ENCODE measurements at regions not wholly inside any gene's neighbourhood (a gene's known extent, or its start where the extent isn't known, plus 50 kb on each side); places are given as distances from the start of the nearest gene placed in this dataset.

DNA sequence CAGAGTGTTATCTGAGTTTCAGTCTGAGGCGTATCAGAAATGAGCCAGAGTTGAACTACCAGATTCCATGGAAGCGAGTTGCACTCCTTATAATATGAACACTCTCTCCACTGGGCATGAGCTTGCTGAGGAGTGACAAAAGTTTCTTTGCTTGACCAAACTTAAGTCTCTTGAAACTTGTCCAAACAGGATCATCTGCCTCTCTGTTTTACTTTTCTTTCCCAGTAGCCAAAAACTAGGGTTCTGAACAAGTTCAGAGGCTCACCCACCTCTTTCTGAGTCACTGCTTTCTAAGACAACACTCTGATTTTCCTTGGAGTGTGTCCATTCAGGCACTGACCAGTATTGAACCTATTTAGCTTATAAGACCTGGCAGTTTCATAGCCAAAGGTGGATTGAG lies 233.2 kb upstream of the TCF4 start:
- DNase-seq: peak; percentile 32

DNA sequence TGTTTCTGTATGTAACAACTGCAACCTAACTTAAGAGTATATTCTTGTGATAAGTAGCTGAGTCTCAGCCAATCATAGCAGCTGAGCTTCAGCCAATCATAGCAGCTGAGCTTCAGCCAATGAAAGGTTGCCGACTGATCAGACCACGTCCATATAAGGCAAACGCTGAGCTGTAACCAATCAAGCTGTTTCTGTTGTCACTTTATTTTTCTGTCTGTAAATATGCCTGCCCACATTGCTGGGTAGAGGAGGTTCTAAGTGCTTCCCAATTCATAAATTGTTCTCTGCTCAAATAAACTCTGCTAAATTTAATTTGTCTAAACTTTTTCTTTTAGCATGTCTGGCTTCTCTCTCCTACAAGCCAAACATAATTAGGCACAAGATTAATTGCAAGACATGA lies 231.5 kb upstream of the TCF4 start:
- DNase-seq: no peak

DNA sequence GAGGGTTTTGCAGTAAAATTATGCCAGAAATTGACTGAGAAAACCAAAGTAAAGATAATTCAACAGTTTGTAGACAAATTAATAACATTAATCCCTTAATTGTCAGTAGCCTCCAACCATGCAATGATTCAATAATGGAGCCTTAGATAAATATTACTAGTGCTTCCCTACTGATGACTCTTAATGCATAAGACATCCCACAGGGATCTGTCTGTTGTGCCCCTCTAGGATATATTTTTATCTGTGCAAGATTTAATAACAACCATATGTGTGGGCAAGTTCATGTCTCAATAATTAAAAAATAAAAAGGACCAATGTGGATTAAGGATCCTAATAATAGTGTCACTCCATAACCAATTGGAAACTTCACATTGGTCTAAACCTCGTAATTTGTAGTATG lies 230.3 kb upstream of the TCF4 start:
- DNase-seq: no peak

DNA sequence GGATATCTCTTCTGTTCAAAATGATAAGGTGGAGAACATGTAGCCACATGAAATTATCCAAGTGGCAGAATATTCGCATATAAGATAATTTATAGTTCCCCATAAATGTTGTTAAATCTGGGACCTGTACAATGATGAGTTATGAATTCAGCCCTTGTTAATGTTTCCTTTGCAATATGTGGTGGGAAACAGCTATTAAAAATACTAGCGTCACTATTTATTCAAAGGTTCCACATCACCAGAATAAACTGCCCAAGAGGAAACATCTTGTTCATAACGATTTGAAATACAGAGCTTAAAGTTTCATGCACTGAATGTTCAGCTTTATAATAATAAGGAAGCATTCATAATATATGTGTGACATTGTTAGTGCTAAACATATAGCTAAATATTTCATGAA lies 223.9 kb upstream of the TCF4 start:
- DNase-seq: no peak

DNA sequence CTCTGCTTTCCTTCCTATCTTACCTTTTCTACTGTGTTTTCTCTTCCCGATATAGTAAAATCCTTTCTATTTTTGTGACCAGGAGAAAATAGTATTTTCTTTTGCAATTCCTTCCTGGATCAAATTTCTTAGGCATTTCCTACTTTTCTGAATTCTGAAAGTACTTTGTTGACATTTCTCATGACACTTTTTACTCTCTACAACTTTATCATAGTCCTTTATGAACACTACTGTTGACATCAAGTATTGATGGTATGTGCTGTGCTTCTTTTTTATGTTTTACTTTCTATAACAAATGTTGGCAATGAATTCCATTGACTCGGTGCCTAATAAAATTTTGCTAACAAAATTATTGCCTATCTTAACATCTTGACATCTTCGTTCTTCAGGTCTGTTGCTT lies 217.7 kb upstream of the TCF4 start:
- DNase-seq: no peak

DNA sequence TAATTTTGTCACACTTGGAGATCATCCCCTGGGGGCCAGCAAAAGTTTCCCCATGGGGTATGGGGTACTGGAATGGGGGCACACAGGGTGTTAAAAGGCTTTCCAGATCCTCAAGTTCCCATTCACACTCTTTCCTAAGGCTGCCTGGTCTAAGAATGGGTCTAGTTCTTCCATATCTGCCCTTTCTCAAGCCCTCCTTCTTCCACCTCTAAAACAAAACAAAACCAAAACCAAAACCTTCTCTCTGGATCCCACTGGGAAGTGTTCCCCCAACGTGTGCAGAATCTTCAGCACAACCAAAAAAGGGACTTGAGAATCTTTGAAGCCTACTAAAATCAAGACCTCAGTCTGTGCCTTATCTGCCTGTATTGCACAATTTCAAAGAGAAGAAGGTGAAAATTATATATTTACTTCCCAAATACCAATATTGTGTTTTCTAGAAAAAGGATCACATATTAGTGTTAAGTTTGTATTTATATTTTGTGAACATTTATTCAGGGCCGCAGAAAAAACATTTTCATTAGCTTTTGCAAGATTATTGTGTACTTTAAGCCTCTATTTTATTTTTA lies 207.2 kb upstream of the TCF4 start:
- no peak for DNase-seq

DNA sequence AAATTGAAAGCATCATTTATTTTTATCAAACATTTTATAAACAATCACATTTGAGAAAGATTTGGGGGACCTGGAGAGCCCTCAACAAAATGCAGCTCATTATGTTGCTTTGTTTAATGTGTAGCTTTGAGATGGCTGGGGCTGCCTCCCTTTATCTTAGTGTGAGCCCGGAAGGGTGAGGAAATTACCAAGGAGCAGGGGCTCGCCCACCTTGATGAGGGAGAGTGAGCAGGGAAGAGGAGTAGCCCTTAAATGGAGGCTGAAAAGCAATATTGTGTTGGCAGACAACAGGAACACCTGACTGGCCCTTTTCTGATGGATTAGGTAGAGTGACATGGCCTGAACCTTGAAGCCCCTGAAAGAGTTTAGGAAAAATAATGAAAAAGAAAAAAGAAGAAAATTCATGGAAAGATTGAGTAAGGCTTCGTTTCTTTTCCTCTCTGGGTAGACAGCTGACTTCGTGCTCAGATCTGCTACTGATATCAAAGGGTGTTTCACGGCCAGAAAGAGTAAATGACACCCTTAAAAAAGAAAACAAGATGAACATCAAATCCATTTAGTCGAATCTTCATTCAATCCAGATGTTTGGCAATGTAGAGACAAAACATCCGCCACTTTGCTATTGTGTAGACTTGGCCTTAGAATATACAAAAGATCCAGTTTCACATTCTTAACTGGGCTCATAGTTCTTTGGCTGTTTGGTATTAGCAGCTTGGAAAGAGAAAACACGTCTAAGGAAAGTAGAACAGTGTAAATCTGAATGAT lies 206.5 kb upstream of the TCF4 start:
- no peak for DNase-seq

DNA sequence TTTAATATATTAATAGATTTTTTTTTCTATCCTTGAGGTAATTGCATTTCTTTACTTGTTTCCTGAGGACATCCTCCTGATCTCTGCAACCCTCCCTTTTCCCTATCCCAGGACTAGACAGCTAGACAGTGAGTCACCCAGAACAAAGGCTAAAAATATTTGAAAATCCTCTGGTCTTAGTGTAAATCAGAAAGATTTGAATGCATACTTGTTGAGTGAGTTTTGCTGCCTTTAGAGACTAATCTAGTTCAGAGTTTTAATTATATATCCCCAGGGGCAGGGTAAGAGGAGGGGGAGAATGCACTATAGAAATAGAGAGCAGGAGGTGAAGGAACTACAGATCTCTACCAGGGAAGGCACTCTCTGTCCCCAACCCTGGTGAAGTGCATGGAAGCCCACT lies 202.3 kb upstream of the TCF4 start:
- peak; percentile 87 for DNase-seq

DNA sequence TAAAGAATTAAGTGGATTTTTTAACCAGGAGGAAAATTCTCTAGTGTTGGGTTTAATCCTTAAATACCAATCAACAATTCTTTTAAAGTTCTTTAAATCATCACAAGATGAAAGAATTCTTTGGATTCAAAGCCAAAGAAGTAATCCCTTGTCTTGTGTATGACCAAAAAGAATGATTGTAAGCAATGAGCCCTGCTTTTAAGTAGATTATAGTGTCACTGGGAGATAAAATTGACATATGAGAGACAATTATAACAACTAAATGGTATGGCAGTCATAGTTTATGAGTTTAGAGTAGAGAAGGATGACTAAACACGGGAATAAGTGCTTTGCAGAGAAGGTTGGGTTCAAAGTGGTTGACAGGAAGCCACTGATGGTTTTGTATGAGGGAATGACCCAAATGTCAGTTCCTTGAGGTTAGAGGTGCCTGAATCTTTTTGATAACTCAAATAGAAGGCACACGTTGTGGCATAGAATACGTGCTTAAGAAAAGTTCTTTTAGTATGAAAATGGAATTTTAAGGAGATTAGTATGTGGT lies 199.6 kb upstream of the TCF4 start:
- DNase-seq: no peak

DNA sequence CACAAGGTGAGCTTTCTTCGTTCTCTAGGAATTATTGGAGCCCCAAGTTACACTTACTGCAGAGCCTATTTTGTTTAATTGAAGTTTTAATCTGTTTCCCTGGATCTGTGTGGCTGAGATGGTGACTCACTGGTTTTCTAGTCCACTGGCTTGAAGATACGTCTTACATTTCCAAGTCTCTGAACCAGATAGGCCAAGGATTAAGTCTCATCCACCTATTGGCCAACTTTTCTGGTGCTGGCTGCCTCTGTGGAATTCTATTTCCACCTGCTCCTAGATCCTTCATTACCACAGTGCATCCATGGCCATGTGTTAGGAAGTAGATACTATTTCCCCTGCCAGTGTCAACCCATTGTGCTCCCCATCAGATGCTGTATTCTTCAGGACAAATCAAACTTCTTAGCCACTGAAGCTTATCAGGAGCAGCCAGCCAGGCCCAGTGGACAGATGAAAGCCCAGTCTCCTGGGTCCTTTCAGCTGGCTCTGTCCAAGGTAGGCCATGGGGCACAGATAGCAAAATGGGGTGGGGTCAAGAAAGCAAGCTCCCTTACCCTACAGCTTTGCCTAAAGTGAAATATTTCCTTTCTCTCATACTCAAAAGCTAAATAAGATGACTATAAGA lies 198.8 kb upstream of the TCF4 start:
- DNase-seq: no peak

DNA sequence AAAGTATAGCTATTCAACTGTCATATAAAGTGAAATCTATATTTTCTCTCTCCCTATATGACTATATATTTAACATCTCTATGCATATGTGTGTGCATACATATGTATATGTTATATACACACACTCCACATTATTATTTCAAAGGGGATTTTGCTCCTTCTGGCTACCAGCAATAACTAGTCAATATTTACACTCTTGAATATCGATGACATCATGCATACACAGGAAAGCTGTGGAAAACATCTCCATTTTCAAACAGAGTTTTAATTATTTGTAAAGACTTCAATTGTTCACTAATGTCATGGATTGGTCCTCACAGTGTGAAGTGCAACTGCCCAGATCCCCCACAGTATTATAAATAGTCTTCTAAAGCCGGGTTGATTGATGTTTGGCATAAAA lies 195.9 kb upstream of the TCF4 start:
- DNase-seq: no peak

DNA sequence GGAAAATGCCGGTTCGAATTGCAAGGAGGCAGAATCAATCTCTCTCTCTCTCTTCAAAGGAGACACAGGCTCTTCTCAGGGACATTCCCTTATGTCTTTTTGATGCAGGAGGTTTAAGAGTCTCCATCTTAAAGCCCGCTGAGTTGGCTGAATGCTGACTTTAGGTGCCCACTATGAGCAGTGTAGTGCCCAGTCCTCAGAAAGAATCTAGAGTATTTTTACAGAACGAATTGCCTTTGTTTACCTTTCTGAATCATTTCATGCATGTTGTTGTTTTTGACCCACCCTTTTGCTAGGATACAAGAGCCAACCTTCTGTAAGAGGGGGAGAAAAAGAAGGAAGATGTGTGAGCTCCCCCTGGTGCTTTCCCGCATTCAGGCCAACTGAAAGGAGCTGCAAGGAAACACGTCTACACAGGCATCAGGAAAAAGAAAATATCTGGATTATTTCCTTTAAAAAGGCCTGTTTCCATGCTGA lies 193.5 kb upstream of the TCF4 start:
- DNase-seq: peak; percentile 63

DNA sequence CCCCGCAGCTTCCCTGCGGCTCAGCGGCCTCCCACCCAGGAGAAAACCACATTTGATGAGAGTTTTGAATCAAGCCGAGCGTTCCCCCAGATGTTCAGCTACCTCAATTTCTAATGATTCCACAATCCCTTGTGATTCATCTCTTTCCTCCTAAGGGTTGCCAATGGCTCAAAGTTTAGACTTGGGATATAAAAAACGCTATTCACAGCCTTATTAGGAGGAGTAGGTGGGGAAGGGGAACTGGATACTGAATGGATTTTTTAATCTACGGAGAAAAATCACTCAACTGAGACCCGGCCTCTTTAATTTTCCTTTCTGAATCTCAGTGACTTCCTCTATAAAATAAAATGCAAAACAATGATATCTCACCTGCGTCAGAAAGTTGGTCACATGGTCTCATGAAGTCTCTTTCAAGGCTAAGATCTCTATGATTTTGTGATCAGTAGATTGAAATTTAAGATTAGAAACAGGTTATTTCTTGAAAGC lies 192.6 kb upstream of the TCF4 start:
- DNase-seq: peak; percentile 11

DNA sequence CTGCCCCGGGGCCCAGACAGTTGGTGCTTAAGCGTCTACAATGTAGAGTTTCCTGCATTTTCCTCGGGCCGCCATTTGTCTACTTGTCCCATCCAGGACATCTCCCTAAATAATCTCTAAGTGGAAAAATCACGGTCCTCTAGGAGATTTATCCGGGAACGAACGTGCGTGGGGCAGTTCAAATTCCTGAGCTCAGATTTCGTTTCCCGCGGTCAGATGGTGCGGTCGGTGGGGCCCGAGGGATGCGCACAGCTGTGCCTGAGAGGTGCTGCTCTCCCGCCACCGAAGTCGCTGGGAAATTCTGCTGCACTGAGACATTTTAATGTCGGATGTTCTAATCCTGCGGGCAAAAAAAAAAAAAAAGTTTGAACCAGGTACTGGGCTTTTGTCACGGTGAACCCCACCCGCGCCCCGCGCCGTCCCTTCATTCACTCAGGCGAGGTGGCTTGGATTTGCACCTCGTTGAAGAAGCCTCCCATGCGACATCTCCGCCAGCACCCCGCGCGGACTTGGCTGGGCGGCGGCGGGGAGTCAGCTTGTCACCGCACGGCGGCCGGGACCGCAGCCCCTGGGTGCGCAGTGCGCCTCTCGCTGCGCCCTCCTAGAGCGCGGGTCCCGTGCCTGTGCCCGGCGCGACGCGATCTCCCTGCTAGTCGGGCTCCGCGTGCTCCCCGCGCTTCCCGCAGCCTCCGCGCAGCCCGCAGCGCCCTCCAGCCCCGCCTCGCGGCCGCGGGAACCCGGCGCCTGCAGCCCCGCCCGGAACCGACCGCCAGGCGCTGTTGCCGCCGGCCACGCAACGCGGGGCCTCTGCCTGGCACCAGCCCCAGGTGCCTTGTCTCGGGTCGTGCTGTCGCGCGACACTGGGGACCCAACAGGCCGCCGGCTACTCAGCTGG lies 191.9 kb upstream of the TCF4 start:
- no peak for DNase-seq

DNA sequence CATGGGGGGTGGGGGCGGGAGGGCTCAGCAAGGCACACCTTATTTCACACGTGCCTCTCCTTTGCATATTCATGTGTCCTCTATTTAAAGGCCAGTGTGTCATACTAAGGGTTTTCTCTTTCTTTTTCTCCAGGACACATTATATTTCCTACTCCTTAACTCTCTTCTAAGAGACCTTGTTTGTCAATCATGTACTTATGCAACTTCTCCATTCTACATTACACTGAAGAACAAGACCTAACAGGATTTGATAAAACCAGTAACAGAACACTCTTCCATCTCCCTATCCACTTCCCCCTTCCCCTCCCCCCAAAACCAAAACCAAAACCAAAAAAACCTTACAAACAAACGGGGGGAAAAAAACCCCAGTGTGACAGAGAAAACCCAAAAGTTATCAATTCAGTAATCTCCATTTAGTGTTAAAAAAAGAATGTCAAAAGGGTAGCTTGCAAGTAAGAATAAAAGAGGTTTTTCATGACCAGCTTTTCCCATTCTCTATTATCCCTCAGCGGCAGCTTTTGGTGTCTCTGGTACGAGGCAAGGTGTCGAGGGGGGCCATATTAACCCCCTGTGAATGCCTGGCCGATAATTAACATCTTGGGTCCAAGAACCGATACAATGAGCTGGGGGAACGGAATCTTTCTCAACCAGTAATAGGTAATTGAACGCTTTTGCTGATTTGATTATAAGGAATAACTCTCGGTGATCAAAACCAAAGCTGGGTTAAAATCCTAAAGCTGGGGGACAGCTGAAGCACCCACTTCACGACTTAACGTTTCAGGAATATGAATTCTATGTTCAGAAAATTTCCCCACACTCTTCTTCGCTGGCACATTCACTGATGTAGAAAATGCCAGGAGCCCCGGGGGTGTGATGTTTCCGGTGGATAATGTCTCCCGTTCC lies 191.0 kb upstream of the TCF4 start:
- no peak for DNase-seq

DNA sequence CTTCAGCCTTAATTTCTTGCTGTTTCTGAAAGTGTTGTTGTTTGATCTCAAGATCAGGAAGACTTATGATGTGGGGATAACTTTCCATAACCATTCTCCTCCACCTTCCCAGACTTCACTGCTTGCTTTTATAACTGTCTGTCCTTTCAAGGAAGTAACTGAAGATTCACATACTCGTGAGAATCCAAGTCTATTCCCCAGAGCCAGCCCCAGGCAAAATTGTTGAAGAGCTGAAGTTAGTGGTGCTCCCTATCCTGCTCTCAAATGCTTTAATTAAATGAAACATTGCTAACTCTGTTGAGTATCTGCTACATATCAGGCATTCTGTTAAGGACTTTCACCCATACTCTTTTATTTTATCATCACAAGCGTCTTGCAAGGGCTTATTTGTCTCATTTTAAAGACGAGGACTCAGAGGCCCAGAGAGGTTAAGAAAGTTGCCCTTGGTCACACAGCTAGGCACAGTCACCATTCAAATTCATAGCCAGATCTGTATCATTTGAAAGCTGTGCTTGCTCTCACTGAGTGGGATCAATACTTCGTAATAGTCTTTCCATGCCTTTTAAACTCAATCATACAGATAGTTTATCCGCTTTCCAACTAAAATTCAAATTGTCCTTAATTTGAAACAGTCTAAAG lies 189.8 kb upstream of the TCF4 start:
- no peak for DNase-seq

DNA sequence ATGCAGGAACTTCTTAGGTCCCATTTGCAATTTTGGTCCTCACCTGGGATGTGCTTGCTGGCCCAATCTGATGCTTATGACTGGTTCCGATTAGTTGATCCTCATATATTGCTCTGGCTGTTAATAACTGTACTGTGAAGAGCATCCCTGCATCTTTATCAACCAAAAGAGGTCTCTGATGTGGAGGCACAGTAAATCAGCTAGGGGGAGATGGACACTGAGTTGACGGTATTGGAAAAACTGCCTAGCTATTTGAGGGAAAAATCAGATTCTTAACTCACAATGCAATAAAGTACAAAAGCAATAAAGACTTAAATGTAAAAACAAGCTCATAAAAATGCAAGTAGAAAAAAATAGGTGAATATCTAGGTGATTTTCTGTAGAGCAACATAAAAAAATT lies 188.0 kb upstream of the TCF4 start:
- DNase-seq: no peak

DNA sequence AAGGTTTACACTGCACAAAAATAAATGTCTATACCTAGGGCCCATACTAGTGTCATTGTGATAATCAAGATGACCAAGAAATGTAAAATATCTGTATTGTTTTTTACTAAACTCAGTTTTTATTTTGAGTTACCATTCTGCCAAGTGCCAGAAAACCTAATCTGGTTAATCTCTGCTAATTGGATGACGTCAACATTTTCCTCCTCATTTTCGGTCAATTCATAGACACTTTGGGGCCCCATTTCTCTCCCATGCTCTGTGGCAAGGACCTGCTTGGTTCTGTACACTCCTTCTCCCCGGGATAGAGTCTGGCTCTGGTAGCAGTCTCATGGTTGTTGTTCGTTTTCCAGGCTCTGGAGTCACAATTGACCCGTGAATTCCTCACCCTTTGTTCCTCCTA lies 186.5 kb upstream of the TCF4 start:
- no peak for DNase-seq

DNA sequence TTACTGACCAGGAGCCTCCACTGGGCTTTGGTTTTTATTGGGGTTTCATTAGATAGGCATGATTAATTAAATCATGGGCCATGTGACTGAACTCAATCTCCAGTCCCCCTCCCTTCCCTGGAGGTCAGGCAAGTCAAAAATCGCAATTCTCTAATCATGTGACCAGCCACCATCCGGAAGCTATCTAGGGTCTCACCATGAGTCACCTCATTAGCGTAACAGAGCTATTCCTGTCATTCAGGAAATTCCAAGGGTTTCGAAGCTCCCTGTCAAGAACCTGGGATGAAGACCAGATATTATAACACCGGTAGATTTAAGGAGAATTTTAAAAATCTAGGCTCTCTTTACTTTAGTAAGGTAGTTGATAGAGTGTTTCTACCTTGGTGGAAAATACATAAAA lies 180.3 kb upstream of the TCF4 start:
- DNase-seq: peak; percentile 13

DNA sequence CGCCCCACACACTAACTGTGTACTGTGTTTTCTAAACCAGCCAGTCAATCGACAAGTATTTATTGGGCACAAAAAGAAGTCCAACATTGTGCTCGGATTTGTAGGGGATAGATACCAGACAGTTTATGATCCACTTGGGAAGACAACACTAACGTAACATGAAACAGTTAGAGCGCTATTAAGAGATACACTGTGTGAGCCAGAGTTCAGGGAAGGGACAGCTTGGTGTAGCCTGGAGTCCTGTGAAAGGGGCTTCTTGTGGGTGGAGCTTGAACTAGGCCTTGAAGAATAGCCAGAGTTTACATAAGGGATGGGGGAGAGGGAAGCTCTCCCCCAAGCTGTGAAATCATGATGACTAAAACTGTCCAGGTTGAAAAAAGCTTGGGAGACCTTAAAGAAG lies 176.4 kb upstream of the TCF4 start:
- no peak for DNase-seq

DNA sequence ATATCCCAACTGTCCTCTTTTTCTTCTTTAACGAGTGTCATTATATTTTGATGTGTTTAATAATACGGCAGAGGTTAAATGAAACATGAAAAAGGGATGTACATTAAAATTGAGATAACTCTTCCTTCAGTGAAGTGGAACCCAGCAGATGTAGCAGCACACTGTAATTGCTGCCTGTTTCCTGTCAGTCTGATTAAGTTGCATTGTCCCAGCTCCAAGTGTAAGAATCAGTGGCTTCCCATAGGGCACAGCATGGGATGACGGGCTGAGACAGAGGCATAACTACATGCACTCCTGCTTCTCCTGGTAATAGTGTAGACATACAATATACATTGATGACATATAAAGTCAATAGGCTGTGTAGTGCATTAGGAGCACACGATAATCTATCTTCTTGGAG lies 175.8 kb upstream of the TCF4 start:
- DNase-seq: no peak

Measured in HCEC 1CT (cell line).